Muscle of back (tissue), 3 donors: ENCODE measurements at regions not wholly inside any gene's neighbourhood (a gene's known extent, or its start where the extent isn't known, plus 50 kb on each side); places are given as distances from the start of the nearest gene placed in this dataset.

Experiments used
- DNase-seq, 3 donors: peaks; one replicate each; pipeline versions ENCODE4 v3.0.0 to v3.0.0-alpha.2; 2013

- DNase-seq = no peak
These were observed 452.5 kb upstream of the SALL3 start for GRCh38 chr18:78526923-78527711.

- no peak for DNase-seq
These were observed 451.6 kb upstream of the SALL3 start for GRCh38 chr18:78527984-78528383.

- DNase-seq = no peak
These were observed 451.0 kb upstream of the SALL3 start for GRCh38 chr18:78528411-78529258.

- DNase-seq = no peak
These were observed 448.0 kb upstream of the SALL3 start for GRCh38 chr18:78531637-78532036.

- no peak for DNase-seq
These were observed 440.8 kb upstream of the SALL3 start for GRCh38 chr18:78538669-78539440.

DNA sequence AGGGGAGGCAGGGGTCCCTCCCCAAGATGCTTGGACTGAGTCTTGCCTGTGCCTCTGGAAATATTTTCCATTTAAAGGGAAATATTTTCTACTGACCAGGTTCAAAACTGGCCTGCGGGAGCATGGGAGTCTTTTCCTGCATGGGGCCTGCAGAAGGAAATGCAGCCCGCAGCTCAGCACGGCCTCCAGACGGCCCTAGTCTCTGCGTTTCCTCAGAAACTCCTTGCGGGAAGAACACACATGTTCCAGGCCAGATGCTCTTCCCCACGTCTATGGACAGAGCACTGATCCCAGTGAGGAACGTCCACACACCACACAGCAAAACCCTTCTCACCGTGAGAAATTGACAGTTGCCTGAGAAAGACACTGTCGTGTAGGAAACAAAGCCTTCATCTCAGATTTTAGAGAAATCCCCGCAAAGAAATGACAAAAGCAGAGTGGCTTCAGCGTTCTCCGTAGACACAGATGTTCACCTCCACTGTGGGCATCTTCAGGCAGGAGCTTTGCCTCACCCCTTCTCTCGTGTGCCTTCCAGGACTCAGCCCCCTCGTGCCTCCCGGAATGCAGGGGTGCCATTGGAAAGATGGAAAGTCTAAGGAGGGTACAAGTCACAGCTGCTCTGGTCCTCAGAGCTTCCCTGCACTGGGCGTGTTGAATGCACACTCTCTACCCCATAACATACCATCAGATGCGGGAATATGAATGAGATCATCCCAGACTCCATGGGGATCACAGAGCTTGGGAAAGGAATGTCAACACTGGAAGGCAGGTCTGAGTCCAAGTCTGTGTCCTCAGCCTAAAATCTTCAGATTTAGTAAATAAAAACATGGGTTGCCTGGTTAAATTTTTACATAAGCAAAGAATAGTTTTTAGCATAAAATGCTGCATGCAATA, 438.7 kb upstream of the SALL3 start:
- DNase-seq = peak in 2 of 3 donors; percentile 46 to 60

DNA sequence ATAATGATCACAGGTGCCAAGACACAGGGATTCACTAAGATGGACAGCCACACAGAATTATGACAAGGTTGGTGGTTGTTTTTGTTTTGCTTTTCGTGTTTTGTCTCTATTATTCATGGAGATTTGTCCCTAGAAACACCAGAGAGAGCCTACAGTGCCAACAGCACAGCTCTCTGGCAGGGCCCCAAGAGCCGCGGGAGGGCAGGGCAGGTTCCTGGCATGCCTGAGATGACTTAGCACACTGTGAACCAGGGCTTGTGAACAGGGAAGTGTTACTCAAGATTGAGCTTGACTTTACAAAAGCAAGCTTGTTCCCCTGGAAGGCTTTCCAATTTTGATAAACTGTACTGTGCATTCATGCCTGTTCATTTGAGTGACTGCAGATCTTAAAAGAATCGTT, 437.4 kb upstream of the SALL3 start:
- peak; percentile 20 to 27 (median 26) for DNase-seq

DNA sequence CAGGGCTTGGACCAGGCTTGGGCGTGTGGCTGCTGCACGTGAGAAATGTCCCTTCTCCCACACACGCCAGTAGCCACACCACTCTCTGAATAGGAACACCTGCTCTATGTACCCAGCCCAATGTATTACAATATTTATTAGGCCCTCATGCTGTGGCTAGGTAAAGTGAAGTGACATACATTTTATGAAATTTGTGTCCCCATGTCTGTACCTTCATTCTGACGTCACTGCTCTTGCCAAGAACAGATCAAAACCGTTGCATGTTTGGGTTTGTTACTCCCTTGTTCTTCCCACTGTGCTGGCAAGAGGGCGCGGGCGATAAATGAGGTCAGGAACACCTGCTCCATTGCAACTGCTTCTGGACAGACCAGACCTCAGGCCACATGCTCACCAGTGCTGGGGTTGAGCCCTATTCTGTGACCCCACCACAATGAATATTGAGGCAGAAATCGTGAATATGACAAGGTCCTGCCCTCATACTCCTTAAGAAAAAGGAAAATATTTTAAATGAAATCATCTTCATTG, 436.4 kb upstream of the SALL3 start:
- DNase-seq = no peak

DNA sequence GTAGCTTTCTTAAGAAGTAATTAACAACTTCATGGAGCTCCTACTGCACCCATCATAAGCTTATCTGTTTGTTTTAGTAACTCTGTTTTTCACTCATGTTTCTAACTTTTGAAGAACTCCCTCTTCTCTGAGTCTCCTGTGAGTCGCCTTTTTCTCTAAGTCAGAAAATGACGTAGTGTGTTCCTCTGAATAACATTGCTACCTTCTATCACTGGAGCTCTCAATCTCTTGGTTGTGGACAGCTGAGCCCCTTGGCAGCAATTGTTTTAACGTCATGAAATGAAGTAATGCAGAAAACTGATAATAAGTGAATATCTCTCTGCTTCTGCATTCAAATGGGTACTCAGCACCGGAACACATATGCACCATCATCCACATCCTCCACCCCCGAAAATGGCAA, 433.3 kb upstream of the SALL3 start:
- DNase-seq = no peak

DNA sequence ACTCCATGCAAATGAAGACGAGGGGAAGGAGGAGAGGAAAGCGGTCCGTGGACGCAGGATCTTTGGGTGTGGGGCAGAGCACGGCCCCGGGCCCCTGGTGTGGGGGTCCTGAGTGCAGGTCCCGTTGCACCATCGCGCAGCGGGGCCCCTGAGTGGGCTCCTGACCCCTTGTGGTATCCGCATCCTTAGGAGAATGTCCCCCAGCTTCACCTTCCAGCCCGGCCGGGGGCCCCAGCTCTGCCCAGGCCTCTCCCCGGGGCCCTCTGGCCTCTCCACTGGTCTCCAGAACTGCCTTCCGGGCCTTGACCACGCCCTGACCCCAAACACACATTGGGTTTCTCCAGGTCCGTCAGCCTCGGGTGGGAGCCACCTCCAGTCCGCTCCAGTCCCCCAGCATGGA, 431.8 kb upstream of the SALL3 start:
- no peak for DNase-seq

GRCh38 chr18:78548261-78549058, 431.2 kb upstream of the SALL3 start:
- DNase-seq = no peak

GRCh38 chr18:78549971-78550370, 429.6 kb upstream of the SALL3 start:
- DNase-seq = no peak

- DNase-seq = no peak
These were observed 424.5 kb upstream of the SALL3 start for GRCh38 chr18:78554944-78555608.

- DNase-seq = no peak
These were observed 422.2 kb upstream of the SALL3 start for GRCh38 chr18:78557371-78557770.

- no peak for DNase-seq
These were observed 421.4 kb upstream of the SALL3 start for GRCh38 chr18:78558101-78558810.

DNA sequence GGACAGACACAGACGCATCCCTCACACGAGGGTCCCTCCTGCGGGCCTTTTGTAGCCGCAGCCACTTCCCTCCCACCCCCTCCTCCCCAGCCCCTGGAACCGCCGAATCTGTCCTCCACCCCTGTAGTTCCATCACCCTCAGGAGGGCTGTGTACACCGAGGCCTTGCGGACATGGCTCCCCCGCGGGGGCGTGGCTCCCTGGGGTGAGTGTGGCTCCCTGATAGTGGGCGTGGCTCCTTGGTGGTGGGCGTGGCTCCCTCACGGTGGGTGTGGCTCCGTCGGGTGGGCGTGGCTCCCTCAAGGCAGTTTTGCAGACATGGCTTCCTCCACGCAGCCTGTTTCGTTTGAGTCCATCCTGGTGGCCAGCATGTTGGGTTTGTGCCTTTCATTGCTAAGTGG, 420.7 kb upstream of the SALL3 start:
- no peak for DNase-seq

- no peak for DNase-seq
These were observed 420.0 kb upstream of the SALL3 start for GRCh38 chr18:78559584-78559983.

DNA sequence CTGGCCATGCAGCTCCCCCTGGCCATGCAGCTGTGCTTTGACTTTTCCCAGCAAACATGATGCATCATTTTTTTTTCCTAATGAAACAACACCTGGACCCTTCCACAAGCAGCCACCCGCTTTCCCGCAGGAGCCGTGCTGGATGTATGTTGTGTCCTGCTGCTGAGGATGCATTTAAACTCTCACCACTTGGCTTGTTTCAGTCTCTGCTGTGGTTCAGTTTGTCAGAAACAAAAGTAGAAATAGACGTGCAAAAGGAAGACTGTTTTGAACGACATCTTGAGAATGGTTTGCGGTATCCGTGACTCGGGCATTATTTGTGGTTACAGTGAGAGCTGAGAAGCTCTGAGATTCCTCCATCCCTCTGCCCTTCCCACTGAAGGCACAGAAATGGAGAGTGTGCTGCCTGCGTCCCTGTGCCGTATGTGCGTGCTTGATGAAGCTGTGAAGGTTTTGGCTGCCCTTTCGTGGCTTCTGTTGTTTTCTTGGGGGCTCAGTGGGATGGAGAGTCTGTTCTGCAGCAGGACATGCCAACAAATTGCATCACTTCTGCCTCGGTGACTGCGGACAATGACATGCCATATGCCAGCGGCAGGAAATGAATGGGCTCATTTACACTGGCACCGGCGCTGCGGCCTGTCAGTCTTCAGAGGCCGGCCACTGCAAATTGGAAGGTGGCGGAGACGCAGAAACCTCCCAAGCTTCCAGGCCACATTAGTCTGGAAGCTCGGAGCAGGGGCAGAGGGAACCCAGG, 417.7 kb upstream of the SALL3 start:
- DNase-seq = no peak
